HepG2 (cell line): ENCODE measurements at regions not wholly inside any gene's neighbourhood (a gene's known extent, or its start where the extent isn't known, plus 50 kb on each side); places are given as distances from the start of the nearest gene placed in this dataset.

Source experiments
- ATAC-seq: fragments of 200-7000 bp; cut with Tn5 transposase; 3 replicates; pipeline ENCODE4 v1.9.1; 2020; ENCODE audit warnings: mild to moderate bottlenecking, moderate library complexity
- BruUV-seq: library from RNA; stranded (reverse); fragments of 400-500 nt; replicated peaks from 2 replicates; lab custom pipeline; 2021; lab: Mats Ljungman, UMichigan
- CTCF ChIA-PET: fragments of 300-600 bp; formaldehyde crosslinking; extraction: SDS; loops from one replicate; lab custom pipeline; 2021; ENCODE audit warnings: low total read pairs, inconsistent platforms, low intra/inter-chr PET ratio; lab: Yijun Ruan, JAX
- POLR2A ChIA-PET: fragments of 350-600 bp; sonication (Branson Sonifier 250); formaldehyde crosslinking; loops from one replicate; lab custom pipeline; 2020; ENCODE audit warnings: antibody characterized with exemption, inconsistent platforms; lab: Yijun Ruan, JAX
- DNase-seq: peaks from one replicate; pipeline ENCODE4 v3.0.0-alpha.2; 2015; ENCODE audit warnings: low spot score
- FAIRE-seq: peaks from 3 replicates; lab custom pipeline; 2011; peaks lifted over from hg19 to GRCh38; lab: Jason Lieb, UNC
- H2AFZ ChIP-seq: one replicate; pipeline ENCODE4 v1.6.1; 2011; ENCODE audit warnings: low read length, inconsistent platforms
- H3K27ac ChIP-seq: fragments of 300-600 bp; 3 replicates; pipeline ENCODE4 v1.8.0; 2011; ENCODE audit warnings: mixed run types, mild to moderate bottlenecking, mixed read lengths, low read length, inconsistent platforms; ENCODE audit not compliant: insufficient read depth; ENCODE audit errors: extremely low read length
- H3K27me3 ChIP-seq, 2 experiments: fragments of 200-600 bp in 1 of 2; 2 replicates in 1 of 2; 3 replicates in 1 of 2; pipeline versions ENCODE4 v1.6.0 to v1.8.0; 2011; ENCODE audit warnings: low read length in 2 of 2, mild to moderate bottlenecking in 2 of 2, moderate library complexity in 2 of 2, inconsistent platforms in 1 of 2; ENCODE audit not compliant: insufficient read depth in 2 of 2, control insufficient read depth in 1 of 2
- H3K36me3 ChIP-seq, 2 experiments: fragments of 200-600 bp in 1 of 2; replicated peaks in 1 of 2; 2 replicates in 1 of 2; 3 replicates in 1 of 2; pipeline versions ENCODE4 v1.5.1 to v1.8.0; 2011; ENCODE audit warnings: low read length in 2 of 2, inconsistent platforms in 1 of 2; ENCODE audit not compliant: insufficient read depth in 2 of 2, control insufficient read depth in 1 of 2
- H3K4me1 ChIP-seq: 2 replicates; pipeline ENCODE4 v1.5.1; 2012; ENCODE audit warnings: low read length, inconsistent platforms; ENCODE audit not compliant: insufficient read depth
- H3K4me2 ChIP-seq: 2 replicates; pipeline ENCODE4 v1.6.0; 2011; ENCODE audit warnings: low read depth, low read length, inconsistent platforms
- H3K4me3 ChIP-seq, 3 experiments: fragments of 200-600 bp in 1 of 3; sonication (generic), shearing (Covaris generic) in 1 of 3; replicated peaks in 1 of 3; 2 replicates each; pipeline ENCODE4 v1.5.1; 2011 to 2016; ENCODE audit warnings: low read length in 3 of 3, inconsistent platforms in 2 of 3, low read depth in 2 of 3, mild to moderate bottlenecking in 2 of 3, control low read depth in 1 of 3, mixed read lengths in 1 of 3; ENCODE audit not compliant: insufficient read depth in 1 of 3
- H3K79me2 ChIP-seq: one replicate; pipeline ENCODE4 v1.6.1; 2011; ENCODE audit warnings: low read length, inconsistent platforms; ENCODE audit not compliant: insufficient read depth
- H3K9ac ChIP-seq: 2 replicates; pipeline ENCODE4 v1.6.0; 2011; ENCODE audit warnings: mild to moderate bottlenecking, low read depth, low read length, inconsistent platforms; ENCODE audit not compliant: insufficient read depth
- H3K9me3 ChIP-seq: 2 replicates; pipeline ENCODE4 v1.5.1; 2012; ENCODE audit warnings: mild to moderate bottlenecking, low read length
- H4K20me1 ChIP-seq: 2 replicates; pipeline ENCODE4 v1.6.0; 2011; ENCODE audit warnings: inconsistent platforms, mild to moderate bottlenecking, low read length, moderate library complexity; ENCODE audit not compliant: insufficient read depth
- CEBPG ChIP-seq: IDR thresholded peaks from 2 replicates; pipeline ENCODE4 v1.6.1; 2016
- KIAA2018 ChIP-seq: sonication (generic); formaldehyde crosslinking; IDR thresholded peaks from 2 replicates; pipeline ENCODE4 v1.5.0; 2020; ENCODE audit warnings: mild to moderate bottlenecking, missing genetic modification reagents, borderline replicate concordance
- KLF9 ChIP-seq: IDR thresholded peaks from 2 replicates; pipeline ENCODE4 v1.6.1; 2016; ENCODE audit warnings: low read depth
- KMT2B ChIP-seq: IDR thresholded peaks from 2 replicates; pipeline ENCODE4 v1.6.1; 2016; ENCODE audit warnings: missing genetic modification reagents, missing compliant biosample characterization
- LCORL ChIP-seq, 2 experiments: fragments of 450-650 bp in 1 of 2; sonication (generic) in 1 of 2; formaldehyde crosslinking in 1 of 2; IDR thresholded peaks; 2 replicates each; pipeline versions ENCODE4 v1.5.0 to v1.6.1; 2017 to 2020; ENCODE audit warnings: antibody characterized with exemption in 1 of 2, missing genetic modification reagents in 1 of 2
- MZF1 ChIP-seq: sonication (generic); formaldehyde crosslinking; IDR thresholded peaks from 2 replicates; pipeline ENCODE4 v1.8.1; 2023; ENCODE audit warnings: mild to moderate bottlenecking, missing genetic modification reagents, borderline replicate concordance
- NR3C1 ChIP-seq: sonication (generic); formaldehyde crosslinking; IDR thresholded peaks from 2 replicates; pipeline ENCODE4 v1.4.0; 2020; ENCODE audit warnings: missing genetic modification reagents
- REL ChIP-seq: sonication (generic); formaldehyde crosslinking; conservative IDR thresholded peaks from 2 replicates; pipeline ENCODE4 v1.8.0; 2022; ENCODE audit warnings: mild to moderate bottlenecking, missing genetic modification reagents, moderate library complexity
- TBX3 ChIP-seq: fragments of 450-650 bp; IDR thresholded peaks from 2 replicates; pipeline ENCODE4 v1.6.1; 2017; ENCODE audit warnings: antibody characterized with exemption, mild to moderate bottlenecking, inconsistent platforms, borderline replicate concordance
- U2AF1 ChIP-seq: fragments of 200-400 bp; formaldehyde crosslinking; optimal IDR thresholded peaks from 2 replicates; pipeline ENCODE3; 2017; ENCODE audit warnings: mild to moderate bottlenecking, low read depth, low read length
- ZNF20 ChIP-seq: sonication (generic); formaldehyde crosslinking; IDR thresholded peaks from 2 replicates; pipeline ENCODE4 v1.4.0; 2020; ENCODE audit warnings: mild to moderate bottlenecking, moderate library complexity, missing genetic modification reagents
- ZNF672 ChIP-seq: sonication (generic); formaldehyde crosslinking; IDR thresholded peaks from 2 replicates; pipeline ENCODE4 v1.8.1; 2022; ENCODE audit warnings: missing genetic modification reagents
- ZSCAN25 ChIP-seq: sonication (generic); formaldehyde crosslinking; IDR thresholded peaks from 2 replicates; pipeline ENCODE4 v1.8.0; 2022; ENCODE audit warnings: mild to moderate bottlenecking, missing genetic modification reagents
- WGBS: methylation state at CpG from one replicate; pipeline ENCODE4 v1.1.6; 2017; ENCODE audit warnings: low lambda C conversion rate; 5-methylcytosine and 5-hydroxymethylcytosine counted together
- in situ Hi-C: cut with HindIII; loops from 2 replicates; pipeline ENCODE4 v1.10.0; 2017; ENCODE audit warnings: low pct_unique_long_range_greater_than_20kb; ENCODE audit not compliant: extremely low pct_ligation_motif_present
- intact Hi-C: fragments of 100-400 bp; cut with micrococcal nuclease; formaldehyde crosslinking; loops from one replicate; pipeline ENCODE4 v1.10.0; 2022; ENCODE audit not compliant: unreplicated experiment

GRCh38 chr6:21871831-21872230 is 278.3 kb downstream of the SOX4 start:
- intact Hi-C loops = no loop called here
- H3K79me2 ChIP-seq = no peaks in the 10 kb centered on the region
- WGBS = 62% methylated on average over 5 of the region's 5 CpGs
- ATAC-seq = no peak
- H3K36me3 ChIP-seq = no peaks in the 10 kb centered on the region
- H3K27ac ChIP-seq = no peak overlapping the region
- CTCF ChIA-PET = no interaction called here
- DNase-seq = no peak
- no peak overlapping the region for H3K4me3 ChIP-seq
- no peak overlapping the region for H2AFZ ChIP-seq
- FAIRE-seq = no peak
- no TSS peak for BruUV-seq
- H4K20me1 ChIP-seq = no peaks in the 10 kb centered on the region
- H3K27me3 ChIP-seq = no peaks in the 10 kb centered on the region; a peak in 1 of 5 replicates
- TF ChIP-seq REL = no peak
- TF ChIP-seq KMT2B (CRISPR knock-in tag) = no peak
- TF ChIP-seq ZSCAN25 (CRISPR knock-in tag) = no peak
- no peak for TF ChIP-seq U2AF1
- TF ChIP-seq CEBPG (CRISPR knock-in tag) = no peak
- no peak for TF ChIP-seq NR3C1 (CRISPR knock-in tag)
- no peak for TF ChIP-seq LCORL (IDR thresholded peaks at IDR 0.05)
- TF ChIP-seq LCORL (CRISPR knock-in tag; IDR thresholded peaks at IDR 0.05) = no peak
- no peaks in the 10 kb centered on the region; the same call in 1 of the 2 replicates for H3K9me3 ChIP-seq
- no peak overlapping the region for H3K4me2 ChIP-seq
- H3K9ac ChIP-seq = no peak overlapping the region
- in situ Hi-C loops = no loop called here
- POLR2A ChIA-PET = no interaction called here
- H3K4me1 ChIP-seq = no peaks in the 10 kb centered on the region

GRCh38 chr6:21872749-21873148 is 279.2 kb downstream of the SOX4 start:
- Histone ChIP-seq H3K4me3 (no peak overlapping the region), H3K36me3 (no peaks in the 10 kb centered on the region), H3K4me2 (no peak overlapping the region), H3K9me3 (no peaks in the 10 kb centered on the region; the same call in 1 of the 2 replicates), H3K27ac (no peak overlapping the region), H4K20me1 (no peaks in the 10 kb centered on the region), H3K27me3 (no peaks in the 10 kb centered on the region; a peak in 1 of 5 replicates), H3K79me2 (no peaks in the 10 kb centered on the region), H2AFZ (no peak overlapping the region), H3K4me1 (no peaks in the 10 kb centered on the region), H3K9ac (no peak overlapping the region)
- BruUV-seq = no TSS peak
- ChIA-PET POLR2A (no interaction called here), CTCF (no interaction called here)
- no peak for FAIRE-seq
- in situ Hi-C loops (no loop called here), intact Hi-C loops (no loop called here)
- ATAC-seq = no peak
- 45% methylated on average over 2 of the region's 2 CpGs for WGBS
- no peak for DNase-seq
- TF ChIP-seq TBX3 (no peak), KLF9 (CRISPR knock-in tag) (no peak), ZNF672 (no peak), MZF1 (CRISPR knock-in tag) (no peak), ZNF20 (CRISPR knock-in tag) (no peak), KIAA2018 (CRISPR knock-in tag) (no peak), KMT2B (CRISPR knock-in tag) (no peak)
